ENCODE measurements at regions not wholly inside any gene's neighbourhood (a gene's known extent, or its start where the extent isn't known, plus 50 kb on each side); places are given as distances from the start of the nearest gene placed in this dataset.

DNA sequence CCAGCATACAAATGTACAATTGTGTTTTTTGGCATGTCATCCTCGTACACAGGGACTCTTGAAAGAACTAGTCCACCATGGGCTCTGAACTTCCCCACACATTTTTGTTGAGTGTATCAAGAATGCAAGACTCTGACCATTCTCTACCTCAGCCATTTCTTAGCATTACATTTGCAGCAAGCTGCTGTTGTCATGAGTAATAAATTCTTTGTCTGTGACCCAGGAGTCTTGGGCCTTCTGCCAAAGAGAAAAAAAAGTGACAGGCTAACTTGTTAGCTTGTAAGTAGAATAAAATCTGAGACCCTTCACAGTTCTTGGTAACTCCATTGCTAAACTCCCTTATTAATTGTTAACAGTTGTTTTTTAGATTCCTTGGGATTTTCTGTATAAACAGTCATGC lies 542.3 kb upstream of the MBL2 start:
- TF ChIP-seq CTCF (IDR thresholded peaks at IDR 0.05), result no peak
- no peak for TF ChIP-seq POLR2A (IDR thresholded peaks at IDR 0.05)
